ENCODE measurements at regions not wholly inside any gene's neighbourhood (a gene's known extent, or its start where the extent isn't known, plus 50 kb on each side); places are given as distances from the start of the nearest gene placed in this dataset.
A peak's percentile ranks its signal among the peaks of the same experiment; 100 is the strongest.
"Not testable (repeated sequence)": the region's sequence is repeated elsewhere in the genome, so short reads cannot be mapped to it uniquely, and the experiment has no call there.

GRCh38 chr15:98077186-98077585, 116.7 kb downstream of the ARRDC4 start:
- H3K36me3 ChIP-seq: no peaks in the 10 kb centered on the region
- H3K9me3 ChIP-seq: no peaks in the 10 kb centered on the region
- TF ChIP-seq CTCF (IDR thresholded peaks at IDR 0.05; ENCODE audit: low read depth, low read length): no peak
- H3K4me3 ChIP-seq (ENCODE audit: low read depth, low read length): no peak overlapping the region
- H3K27me3 ChIP-seq: no peaks in the 10 kb centered on the region
- DNase-seq: peak; percentile 44
- no peaks in the 10 kb centered on the region for H3K4me1 ChIP-seq

- Histone ChIP-seq H3K4me1 (no peaks in the 10 kb centered on the region), H3K4me3 (ENCODE audit: low read depth, low read length) (no peak overlapping the region), H3K27me3 (no peaks in the 10 kb centered on the region), H3K9me3 (no peaks in the 10 kb centered on the region), H3K36me3 (no peaks in the 10 kb centered on the region)
- no peak for TF ChIP-seq CTCF (IDR thresholded peaks at IDR 0.05; ENCODE audit: low read depth, low read length)
- DNase-seq: no peak
Measured at GRCh38 chr15:98080791-98081190, 120.3 kb downstream of the ARRDC4 start.

- no peaks in the 10 kb centered on the region for H3K4me1 ChIP-seq
- peaks cover 3% of the 10 kb centered on the region; the same call in 1 of the 2 replicates for H3K27me3 ChIP-seq
- H3K9me3 ChIP-seq: no peaks in the 10 kb centered on the region
- no peaks in the 10 kb centered on the region for H3K36me3 ChIP-seq
- TF ChIP-seq CTCF (IDR thresholded peaks at IDR 0.05; ENCODE audit: low read depth, low read length): peak; percentile 26; the same call in 1 of the 2 replicates
- H3K4me3 ChIP-seq (ENCODE audit: low read depth, low read length): no peak overlapping the region
- DNase-seq: no peak
Measured at GRCh38 chr15:98083203-98083910, 122.9 kb downstream of the ARRDC4 start.

GRCh38 chr15:98085003-98085639, 124.6 kb downstream of the ARRDC4 start:
- H3K27me3 ChIP-seq: peaks cover 3% of the 10 kb centered on the region; the same call in 1 of the 2 replicates
- no peaks in the 10 kb centered on the region for H3K9me3 ChIP-seq
- H3K36me3 ChIP-seq: no peaks in the 10 kb centered on the region
- no peak overlapping the region for H3K4me3 ChIP-seq (ENCODE audit: low read depth, low read length)
- no peaks in the 10 kb centered on the region for H3K4me1 ChIP-seq
- DNase-seq: peak; percentile 38
- TF ChIP-seq CTCF (IDR thresholded peaks at IDR 0.05; ENCODE audit: low read depth, low read length): peak; percentile 69

- not testable (repeated sequence) for H3K36me3 ChIP-seq; H3K4me3 ChIP-seq (ENCODE audit: low read depth, low read length); H3K27me3 ChIP-seq; DNase-seq; H3K9me3 ChIP-seq; H3K4me1 ChIP-seq
Measured at GRCh38 chr15:98088307-98088945, 127.9 kb downstream of the ARRDC4 start.

- H3K27me3 ChIP-seq; H3K36me3 ChIP-seq; DNase-seq; H3K4me3 ChIP-seq (ENCODE audit: low read depth, low read length); H3K9me3 ChIP-seq; H3K4me1 ChIP-seq: not testable (repeated sequence)
Measured at GRCh38 chr15:98089352-98089751, 128.8 kb downstream of the ARRDC4 start.

GRCh38 chr15:98097986-98098385, 137.5 kb downstream of the ARRDC4 start:
- not testable (repeated sequence) for H3K9me3 ChIP-seq; H3K27me3 ChIP-seq; H3K4me3 ChIP-seq (ENCODE audit: low read depth, low read length); H3K4me1 ChIP-seq; DNase-seq; H3K36me3 ChIP-seq

- H3K9me3 ChIP-seq; H3K36me3 ChIP-seq; H3K4me1 ChIP-seq; H3K27me3 ChIP-seq; DNase-seq; H3K4me3 ChIP-seq (ENCODE audit: low read depth, low read length): not testable (repeated sequence)
Measured at GRCh38 chr15:98100606-98101005, 140.1 kb downstream of the ARRDC4 start.

All from BE2C (cell line).